NB4 (cell line): ENCODE measurements at regions not wholly inside any gene's neighbourhood (a gene's known extent, or its start where the extent isn't known, plus 50 kb on each side); places are given as distances from the start of the nearest gene placed in this dataset.

Experiments
- POLR2A ChIP-seq: IDR thresholded peaks from 2 replicates; pipeline ENCODE4 v1.6.1; 2011; ENCODE audit warnings: mild to moderate bottlenecking; ENCODE audit not compliant: insufficient read length; ENCODE audit errors: extremely low read depth
- TF ChIP-seq, protein P1 (sequence below): IDR thresholded peaks from one replicate; pipeline ENCODE4 v1.5.1; 2012; ENCODE audit warnings: low read depth, low read length

DNA sequence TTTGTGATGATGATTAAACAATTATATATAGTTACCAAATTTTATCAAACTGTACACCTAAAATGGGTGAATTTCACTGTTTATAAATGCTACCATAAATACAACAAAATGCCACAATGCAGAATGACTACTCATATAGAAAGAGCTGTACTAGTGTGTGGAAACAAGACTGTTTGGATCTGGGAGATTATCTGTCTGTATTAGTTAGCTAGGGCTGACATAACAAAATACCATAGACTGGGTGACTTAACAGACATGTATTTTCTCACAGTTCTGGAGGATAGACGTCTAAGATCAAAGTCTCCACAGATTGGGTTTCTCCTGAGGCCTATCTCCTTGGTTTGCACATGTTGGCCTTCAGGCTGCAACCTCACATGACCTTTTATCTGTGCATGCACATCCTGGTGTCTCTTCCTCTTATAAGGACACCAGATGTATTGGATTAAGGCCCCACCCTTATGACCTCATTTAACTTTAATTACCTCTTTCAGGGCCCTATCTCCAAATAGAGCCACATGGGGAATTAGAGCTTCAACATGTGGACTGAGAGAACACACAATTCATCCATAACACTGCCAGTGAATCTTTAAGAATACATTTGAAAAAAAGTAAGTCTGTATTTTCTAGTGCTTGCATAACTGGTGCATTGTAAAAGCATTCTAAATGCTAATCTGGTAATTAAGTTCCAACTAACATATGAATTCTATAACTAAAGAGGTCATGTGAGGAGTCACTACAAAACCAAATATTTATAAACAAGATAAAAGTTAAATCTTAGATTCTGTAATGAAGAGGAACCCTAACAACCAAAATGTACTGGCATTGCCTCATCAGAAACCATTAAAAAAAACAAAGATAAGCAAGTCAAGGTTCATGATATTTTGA lies 699.6 kb downstream of the NYAP2 start:
- TF ChIP-seq, protein P1, sequence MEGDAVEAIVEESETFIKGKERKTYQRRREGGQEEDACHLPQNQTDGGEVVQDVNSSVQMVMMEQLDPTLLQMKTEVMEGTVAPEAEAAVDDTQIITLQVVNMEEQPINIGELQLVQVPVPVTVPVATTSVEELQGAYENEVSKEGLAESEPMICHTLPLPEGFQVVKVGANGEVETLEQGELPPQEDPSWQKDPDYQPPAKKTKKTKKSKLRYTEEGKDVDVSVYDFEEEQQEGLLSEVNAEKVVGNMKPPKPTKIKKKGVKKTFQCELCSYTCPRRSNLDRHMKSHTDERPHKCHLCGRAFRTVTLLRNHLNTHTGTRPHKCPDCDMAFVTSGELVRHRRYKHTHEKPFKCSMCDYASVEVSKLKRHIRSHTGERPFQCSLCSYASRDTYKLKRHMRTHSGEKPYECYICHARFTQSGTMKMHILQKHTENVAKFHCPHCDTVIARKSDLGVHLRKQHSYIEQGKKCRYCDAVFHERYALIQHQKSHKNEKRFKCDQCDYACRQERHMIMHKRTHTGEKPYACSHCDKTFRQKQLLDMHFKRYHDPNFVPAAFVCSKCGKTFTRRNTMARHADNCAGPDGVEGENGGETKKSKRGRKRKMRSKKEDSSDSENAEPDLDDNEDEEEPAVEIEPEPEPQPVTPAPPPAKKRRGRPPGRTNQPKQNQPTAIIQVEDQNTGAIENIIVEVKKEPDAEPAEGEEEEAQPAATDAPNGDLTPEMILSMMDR: no peak
- no peak for TF ChIP-seq POLR2A
